ENCODE measurements at regions not wholly inside any gene's neighbourhood (a gene's known extent, or its start where the extent isn't known, plus 50 kb on each side); places are given as distances from the start of the nearest gene placed in this dataset.

DNA sequence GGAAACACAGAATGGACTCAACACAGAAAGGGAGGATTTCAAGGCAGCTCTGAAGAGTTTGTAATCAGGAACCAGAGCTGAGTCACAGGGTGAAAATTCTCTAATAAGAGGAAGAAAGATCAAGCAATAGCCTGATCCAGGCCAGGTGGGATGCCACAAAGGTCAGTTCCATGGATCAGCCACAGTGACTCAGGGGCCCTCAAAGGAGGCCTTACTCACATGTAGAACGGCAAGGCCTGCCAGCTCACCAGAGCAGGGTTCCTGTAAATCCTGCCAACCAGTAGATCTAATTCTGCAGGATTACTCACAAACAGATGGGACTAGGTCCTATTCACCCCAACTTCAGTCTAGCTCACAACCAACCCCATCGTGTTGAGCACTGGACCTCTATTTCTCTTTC, 78.3 kb upstream of the PPP2R3A start:
- no peak for FAIRE-seq
- DNase-seq (ENCODE audit: insufficient read length) = no peak
- no peak for TF ChIP-seq POLR2AphosphoS5 (IDR thresholded peaks at IDR 0.05; ENCODE audit: low read depth, low read length)
- no peak for TF ChIP-seq TAF1 (IDR thresholded peaks at IDR 0.05; ENCODE audit: borderline replicate concordance, low read depth, low read length)
- no peak for TF ChIP-seq POLR2A (IDR thresholded peaks at IDR 0.05; ENCODE audit: low read depth, low read length)

- TF ChIP-seq POLR2AphosphoS5 (IDR thresholded peaks at IDR 0.05; ENCODE audit: low read depth, low read length) (no peak), TAF1 (IDR thresholded peaks at IDR 0.05; ENCODE audit: borderline replicate concordance, low read depth, low read length) (no peak), POLR2A (IDR thresholded peaks at IDR 0.05; ENCODE audit: low read depth, low read length) (no peak)
- no peak for DNase-seq (ENCODE audit: insufficient read length)
- FAIRE-seq = no peak
Observed at GRCh38 chr3:135889443-135889842, 76.1 kb upstream of the PPP2R3A start.

GRCh38 chr3:135891121-135891520, 74.4 kb upstream of the PPP2R3A start:
- no peak for FAIRE-seq
- no peak for DNase-seq (ENCODE audit: insufficient read length)
- TF ChIP-seq POLR2A (IDR thresholded peaks at IDR 0.05; ENCODE audit: low read depth, low read length) (no peak), TAF1 (IDR thresholded peaks at IDR 0.05; ENCODE audit: borderline replicate concordance, low read depth, low read length) (no peak), POLR2AphosphoS5 (IDR thresholded peaks at IDR 0.05; ENCODE audit: low read depth, low read length) (no peak)

- TF ChIP-seq TAF1 (IDR thresholded peaks at IDR 0.05; ENCODE audit: borderline replicate concordance, low read depth, low read length) (no peak), POLR2AphosphoS5 (IDR thresholded peaks at IDR 0.05; ENCODE audit: low read depth, low read length) (no peak), POLR2A (IDR thresholded peaks at IDR 0.05; ENCODE audit: low read depth, low read length) (no peak)
- DNase-seq (ENCODE audit: insufficient read length) (peak; percentile 12), FAIRE-seq (peak; percentile 73)
Observed at GRCh38 chr3:135895106-135895733, 70.3 kb upstream of the PPP2R3A start.

GRCh38 chr3:135895734-135896121, 69.8 kb upstream of the PPP2R3A start:
- FAIRE-seq (no peak), DNase-seq (ENCODE audit: insufficient read length) (no peak)
- TF ChIP-seq TAF1 (IDR thresholded peaks at IDR 0.05; ENCODE audit: borderline replicate concordance, low read depth, low read length) (no peak), POLR2A (IDR thresholded peaks at IDR 0.05; ENCODE audit: low read depth, low read length) (no peak), POLR2AphosphoS5 (IDR thresholded peaks at IDR 0.05; ENCODE audit: low read depth, low read length) (no peak)

GRCh38 chr3:135896613-135897012, 68.9 kb upstream of the PPP2R3A start:
- DNase-seq (ENCODE audit: insufficient read length) = no peak
- FAIRE-seq = no peak

DNA sequence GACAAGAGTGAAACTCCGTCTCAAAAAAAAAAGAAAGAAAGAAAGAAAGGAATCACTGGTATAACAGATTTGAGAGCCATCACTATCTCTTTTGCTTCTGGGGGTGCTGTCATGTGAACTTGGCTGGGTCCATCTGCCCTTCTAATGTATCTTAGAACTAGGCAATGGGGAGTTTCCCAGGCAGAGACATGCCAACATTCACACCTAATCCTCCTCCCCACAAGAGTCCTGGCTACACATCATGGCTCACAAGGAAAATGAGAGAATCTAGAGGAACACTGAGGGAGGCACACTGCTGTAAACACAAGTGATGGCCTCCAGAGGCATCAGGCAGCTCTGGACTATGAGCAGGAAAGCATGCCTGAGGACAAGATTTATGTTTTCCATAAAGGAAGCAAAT, 67.8 kb upstream of the PPP2R3A start:
- no peak for FAIRE-seq
- no peak for TF ChIP-seq POLR2A (IDR thresholded peaks at IDR 0.05; ENCODE audit: low read depth, low read length)
- no peak for TF ChIP-seq TAF1 (IDR thresholded peaks at IDR 0.05; ENCODE audit: borderline replicate concordance, low read depth, low read length)
- no peak for TF ChIP-seq POLR2AphosphoS5 (IDR thresholded peaks at IDR 0.05; ENCODE audit: low read depth, low read length)
- DNase-seq (ENCODE audit: insufficient read length) = no peak

More at GRCh38 chr3:135896613-135897012, 68.9 kb upstream of the PPP2R3A start:
- TF ChIP-seq TAF1 (IDR thresholded peaks at IDR 0.05; ENCODE audit: borderline replicate concordance, low read depth, low read length) (no peak), POLR2A (IDR thresholded peaks at IDR 0.05; ENCODE audit: low read depth, low read length) (no peak), POLR2AphosphoS5 (IDR thresholded peaks at IDR 0.05; ENCODE audit: low read depth, low read length) (no peak)

- no peak for FAIRE-seq
- no peak for DNase-seq (ENCODE audit: insufficient read length)
- TF ChIP-seq POLR2A (IDR thresholded peaks at IDR 0.05; ENCODE audit: low read depth, low read length) (no peak), POLR2AphosphoS5 (IDR thresholded peaks at IDR 0.05; ENCODE audit: low read depth, low read length) (no peak), TAF1 (IDR thresholded peaks at IDR 0.05; ENCODE audit: borderline replicate concordance, low read depth, low read length) (no peak)
Observed at GRCh38 chr3:135898774-135899173, 66.8 kb upstream of the PPP2R3A start.

DNA sequence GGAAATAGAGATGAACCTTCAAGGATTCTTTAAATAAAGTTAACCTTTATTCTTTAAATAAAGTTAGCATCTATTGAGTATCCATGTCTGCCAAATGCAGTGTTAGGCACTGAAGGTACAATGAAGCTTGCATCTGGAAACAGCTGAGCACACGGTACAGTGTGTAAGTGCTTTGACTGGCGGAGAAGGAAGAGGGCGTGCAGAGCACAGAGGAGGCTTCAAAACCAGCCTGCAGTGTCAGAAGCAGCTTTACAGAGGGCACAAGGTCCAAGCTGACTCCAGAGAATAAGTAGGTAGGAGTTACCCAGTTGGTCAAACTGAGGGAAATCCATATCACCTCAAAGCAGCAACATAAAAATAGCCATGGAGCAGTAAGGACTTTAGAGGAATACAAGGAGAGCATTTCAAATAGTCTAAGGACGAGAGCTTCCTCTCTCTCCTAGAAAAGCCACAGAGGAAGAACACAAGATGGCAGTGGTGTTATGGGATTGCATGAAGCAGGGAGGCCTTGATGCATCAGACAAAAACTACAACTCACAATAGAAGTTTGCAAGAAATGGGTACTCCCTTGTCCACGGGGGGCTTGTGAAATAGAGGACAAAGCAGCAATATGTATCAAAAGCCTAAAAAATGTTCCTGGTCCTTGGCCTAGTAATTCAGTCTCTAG, 60.3 kb upstream of the PPP2R3A start:
- FAIRE-seq (no peak), DNase-seq (ENCODE audit: insufficient read length) (no peak)
- TF ChIP-seq TAF1 (IDR thresholded peaks at IDR 0.05; ENCODE audit: borderline replicate concordance, low read depth, low read length) (no peak), POLR2AphosphoS5 (IDR thresholded peaks at IDR 0.05; ENCODE audit: low read depth, low read length) (no peak), POLR2A (IDR thresholded peaks at IDR 0.05; ENCODE audit: low read depth, low read length) (no peak)

DNA sequence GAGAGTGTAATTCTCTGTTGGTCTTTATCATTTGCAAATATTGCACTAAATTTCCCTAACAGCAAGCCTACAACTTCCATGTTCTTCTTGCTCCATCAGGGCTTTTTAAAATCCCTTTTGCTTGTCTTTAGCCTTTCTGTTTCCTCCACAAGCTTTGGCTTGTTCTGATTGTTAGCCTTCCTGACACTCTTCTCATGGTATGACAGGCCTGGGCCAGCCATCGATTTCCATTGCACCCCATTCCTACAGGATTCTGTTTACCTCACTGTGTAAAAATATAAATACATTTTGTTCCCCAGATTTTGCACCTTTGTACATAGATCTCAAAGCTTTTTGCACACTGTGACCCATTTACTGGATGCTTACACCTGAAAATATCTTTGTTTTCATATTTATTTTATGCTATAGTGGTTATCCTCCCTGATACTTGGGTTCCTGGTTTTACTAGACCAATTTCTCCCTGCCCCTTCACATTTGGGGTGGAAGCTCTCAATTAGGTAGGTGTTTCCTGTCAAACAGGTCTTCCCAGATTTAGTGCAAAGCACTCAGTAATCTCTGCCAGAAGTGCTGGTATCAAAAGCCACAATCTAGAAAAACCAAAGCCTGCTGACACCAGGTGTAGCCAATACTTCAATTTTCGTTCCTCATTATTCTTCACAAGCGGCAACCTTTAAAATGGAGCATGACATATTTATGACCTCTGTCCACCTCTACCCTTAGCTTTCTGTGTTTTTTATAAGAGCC, 57.9 kb upstream of the PPP2R3A start:
- no peak for TF ChIP-seq TAF1 (IDR thresholded peaks at IDR 0.05; ENCODE audit: borderline replicate concordance, low read depth, low read length)
- no peak for TF ChIP-seq POLR2A (IDR thresholded peaks at IDR 0.05; ENCODE audit: low read depth, low read length)
- TF ChIP-seq POLR2AphosphoS5 (IDR thresholded peaks at IDR 0.05; ENCODE audit: low read depth, low read length) = no peak
- DNase-seq (ENCODE audit: insufficient read length) = no peak
- no peak for FAIRE-seq

DNA sequence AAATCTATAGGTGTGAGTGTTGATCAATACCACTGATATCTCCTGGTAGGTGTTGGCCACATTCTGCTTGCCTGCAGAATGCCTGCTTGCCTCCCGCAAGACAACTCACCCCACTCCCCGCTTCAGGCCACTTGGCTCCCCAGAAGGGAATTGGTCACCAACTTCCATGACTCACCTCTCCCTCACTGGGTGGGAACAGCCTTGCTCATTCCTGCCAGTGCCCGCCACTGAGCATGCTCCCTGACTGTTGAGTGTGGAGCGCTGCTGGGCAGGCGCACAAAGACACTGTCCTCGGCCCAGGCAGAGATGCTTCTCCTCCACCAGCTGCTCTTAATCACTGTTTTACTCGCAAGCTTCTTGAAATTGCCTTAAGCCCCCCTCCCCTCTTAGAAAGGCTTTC, 57.3 kb upstream of the PPP2R3A start:
- DNase-seq (ENCODE audit: insufficient read length) (no peak), FAIRE-seq (no peak)
- no peak for TF ChIP-seq TAF1 (IDR thresholded peaks at IDR 0.05; ENCODE audit: borderline replicate concordance, low read depth, low read length)
- TF ChIP-seq POLR2A (IDR thresholded peaks at IDR 0.05; ENCODE audit: low read depth, low read length) = no peak
- no peak for TF ChIP-seq POLR2AphosphoS5 (IDR thresholded peaks at IDR 0.05; ENCODE audit: low read depth, low read length)
